ENCODE measurements at regions not wholly inside any gene's neighbourhood (a gene's known extent, or its start where the extent isn't known, plus 50 kb on each side); places are given as distances from the start of the nearest gene placed in this dataset.

DNA sequence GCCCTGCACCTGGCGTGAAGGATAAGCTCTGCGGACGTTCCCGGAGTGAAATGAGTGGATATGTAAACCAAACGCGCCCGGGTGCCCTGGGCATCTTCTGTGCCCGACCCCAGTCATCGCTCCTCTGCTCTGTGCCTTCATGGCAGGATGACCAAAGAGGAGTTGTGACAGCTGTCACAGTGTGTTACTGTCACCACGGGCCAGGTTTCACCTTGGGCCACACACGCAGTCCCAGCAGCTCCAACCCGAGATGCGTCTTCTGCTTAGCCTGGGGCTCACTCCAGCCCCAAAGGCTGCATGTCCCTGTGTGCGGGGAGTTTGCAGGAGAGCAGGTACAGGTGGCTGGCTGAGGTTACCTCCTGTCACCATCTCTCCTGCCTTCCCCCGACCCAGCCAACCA, 311.6 kb downstream of the BMP7 start:
- no peak overlapping the region for H3K4me3 ChIP-seq (ENCODE audit: low read length in 3 of 3)
- no peak overlapping the region for H3K9ac ChIP-seq (ENCODE audit: low read length in 3 of 3)
- intact Hi-C loops (cut with DNase I): no loop called here
- H3K36me3 ChIP-seq (ENCODE audit: control insufficient read depth in 2 of 3, insufficient read depth in 3 of 3, low read length in 3 of 3): no peaks in the 10 kb centered on the region
- no peaks in the 10 kb centered on the region for H3K27me3 ChIP-seq (ENCODE audit: control insufficient read depth, insufficient read depth, low read length)
- DNase-seq: no peak
- no peak overlapping the region for H3K27ac ChIP-seq (ENCODE audit: low read depth in 2 of 2, low read length in 2 of 2)
- H3K9me3 ChIP-seq (ENCODE audit: control insufficient read depth in 2 of 3, insufficient read depth in 1 of 3, low read length in 3 of 3): no peaks in the 10 kb centered on the region
- no peak for FAIRE-seq
- H3K4me1 ChIP-seq (ENCODE audit: control insufficient read depth in 2 of 3, insufficient read depth in 2 of 3, low read depth in 1 of 3, low read length in 3 of 3): peaks cover 0 to 3% (median 0%) of the 10 kb centered on the region in 3 donors
- TF ChIP-seq, protein P1, sequence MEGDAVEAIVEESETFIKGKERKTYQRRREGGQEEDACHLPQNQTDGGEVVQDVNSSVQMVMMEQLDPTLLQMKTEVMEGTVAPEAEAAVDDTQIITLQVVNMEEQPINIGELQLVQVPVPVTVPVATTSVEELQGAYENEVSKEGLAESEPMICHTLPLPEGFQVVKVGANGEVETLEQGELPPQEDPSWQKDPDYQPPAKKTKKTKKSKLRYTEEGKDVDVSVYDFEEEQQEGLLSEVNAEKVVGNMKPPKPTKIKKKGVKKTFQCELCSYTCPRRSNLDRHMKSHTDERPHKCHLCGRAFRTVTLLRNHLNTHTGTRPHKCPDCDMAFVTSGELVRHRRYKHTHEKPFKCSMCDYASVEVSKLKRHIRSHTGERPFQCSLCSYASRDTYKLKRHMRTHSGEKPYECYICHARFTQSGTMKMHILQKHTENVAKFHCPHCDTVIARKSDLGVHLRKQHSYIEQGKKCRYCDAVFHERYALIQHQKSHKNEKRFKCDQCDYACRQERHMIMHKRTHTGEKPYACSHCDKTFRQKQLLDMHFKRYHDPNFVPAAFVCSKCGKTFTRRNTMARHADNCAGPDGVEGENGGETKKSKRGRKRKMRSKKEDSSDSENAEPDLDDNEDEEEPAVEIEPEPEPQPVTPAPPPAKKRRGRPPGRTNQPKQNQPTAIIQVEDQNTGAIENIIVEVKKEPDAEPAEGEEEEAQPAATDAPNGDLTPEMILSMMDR (IDR thresholded peaks at IDR 0.05; ENCODE audit: borderline replicate concordance, extremely low read depth, insufficient read depth): no peak

DNA sequence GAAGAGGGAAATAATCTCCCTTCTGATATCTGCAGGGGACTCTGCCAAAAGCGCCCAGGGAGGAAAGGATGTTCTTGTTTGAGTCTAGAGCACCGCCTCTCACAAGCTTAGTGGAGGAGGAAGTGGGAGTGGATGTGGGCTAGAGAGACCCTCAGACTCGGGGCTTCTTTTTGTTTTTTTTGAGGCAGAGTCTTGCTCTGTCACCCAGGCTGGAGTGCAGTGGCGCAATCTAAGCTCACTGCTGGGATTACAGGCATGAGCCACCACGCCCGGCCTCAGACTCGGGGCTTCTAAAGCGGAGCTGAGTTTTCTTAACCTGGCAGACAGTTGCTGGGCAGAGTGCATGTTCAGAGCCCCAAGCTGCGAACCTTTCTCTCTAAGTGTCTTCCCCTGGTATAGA, 310.8 kb downstream of the BMP7 start:
- H3K27ac ChIP-seq (ENCODE audit: low read depth in 2 of 2, low read length in 2 of 2): no peak overlapping the region
- no peaks in the 10 kb centered on the region for H3K9me3 ChIP-seq (ENCODE audit: control insufficient read depth in 2 of 3, insufficient read depth in 1 of 3, low read length in 3 of 3)
- no peaks in the 10 kb centered on the region for H3K27me3 ChIP-seq (ENCODE audit: control insufficient read depth, insufficient read depth, low read length)
- TF ChIP-seq, protein P1 (IDR thresholded peaks at IDR 0.05; ENCODE audit: borderline replicate concordance, extremely low read depth, insufficient read depth): no peak
- intact Hi-C loops (cut with DNase I): no loop called here
- no peak overlapping the region for H3K4me3 ChIP-seq (ENCODE audit: low read length in 3 of 3)
- no peak for FAIRE-seq
- no peaks in the 10 kb centered on the region for H3K36me3 ChIP-seq (ENCODE audit: control insufficient read depth in 2 of 3, insufficient read depth in 3 of 3, low read length in 3 of 3)
- peaks cover 0 to 3% (median 0%) of the 10 kb centered on the region in 3 donors for H3K4me1 ChIP-seq (ENCODE audit: control insufficient read depth in 2 of 3, insufficient read depth in 2 of 3, low read depth in 1 of 3, low read length in 3 of 3)
- no peak overlapping the region for H3K9ac ChIP-seq (ENCODE audit: low read length in 3 of 3)
- peak in 3 of 5 donors; percentile 14 to 23 (median 22) for DNase-seq

DNA sequence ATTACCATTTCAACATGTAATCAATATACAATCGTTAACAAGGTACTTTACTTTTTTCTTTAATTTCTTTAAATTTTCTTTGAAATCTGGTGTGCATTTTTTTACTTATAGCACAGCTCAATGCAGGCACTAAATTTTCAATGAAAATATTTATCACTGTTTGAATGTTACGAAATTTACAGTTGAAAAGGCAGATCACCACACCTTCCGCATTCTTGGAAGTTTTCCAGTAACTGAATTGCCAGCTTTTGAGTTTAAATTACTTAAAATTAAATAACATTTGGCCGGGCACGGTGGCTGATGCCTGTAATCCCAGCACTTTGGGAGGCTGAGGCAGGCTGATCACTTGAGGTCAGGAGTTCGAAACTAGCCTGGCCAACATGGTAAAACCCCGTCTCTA, 309.9 kb downstream of the BMP7 start:
- no peaks in the 10 kb centered on the region for H3K9me3 ChIP-seq (ENCODE audit: control insufficient read depth in 2 of 3, insufficient read depth in 1 of 3, low read length in 3 of 3)
- intact Hi-C loops (cut with DNase I): no loop called here
- TF ChIP-seq, protein P1 (IDR thresholded peaks at IDR 0.05; ENCODE audit: borderline replicate concordance, extremely low read depth, insufficient read depth): no peak
- H3K27me3 ChIP-seq (ENCODE audit: control insufficient read depth, insufficient read depth, low read length): no peaks in the 10 kb centered on the region
- no peaks in the 10 kb centered on the region for H3K36me3 ChIP-seq (ENCODE audit: control insufficient read depth in 2 of 3, insufficient read depth in 3 of 3, low read length in 3 of 3)
- no peak for FAIRE-seq
- H3K4me1 ChIP-seq (ENCODE audit: control insufficient read depth in 2 of 3, insufficient read depth in 2 of 3, low read depth in 1 of 3, low read length in 3 of 3): peaks cover 0 to 3% (median 0%) of the 10 kb centered on the region in 3 donors
- no peak overlapping the region for H3K27ac ChIP-seq (ENCODE audit: low read depth in 2 of 2, low read length in 2 of 2)
- peak in 1 of 5 donors; percentile 12 for DNase-seq
- no peak overlapping the region for H3K4me3 ChIP-seq (ENCODE audit: low read length in 3 of 3)
- H3K9ac ChIP-seq (ENCODE audit: low read length in 3 of 3): no peak overlapping the region

All from kidney (tissue), 13 donors.